SK-N-SH (cell line): ENCODE measurements at regions not wholly inside any gene's neighbourhood (a gene's known extent, or its start where the extent isn't known, plus 50 kb on each side); places are given as distances from the start of the nearest gene placed in this dataset.

ENCODE experiments used
- CTCF ChIP-seq: fragments of 200-600 bp; sonication (generic); IDR thresholded peaks from 2 replicates; pipeline ENCODE4 v1.6.1; 2017; ENCODE audit warnings: antibody characterized with exemption, mild to moderate bottlenecking, moderate library complexity
- REST ChIP-seq: IDR thresholded peaks from 2 replicates; pipeline ENCODE4 v1.6.1; 2012; ENCODE audit warnings: mild to moderate bottlenecking, low read depth, low read length, moderate library complexity
- TEAD4 ChIP-seq: IDR thresholded peaks from 2 replicates; pipeline ENCODE4 v1.4.0; 2012; ENCODE audit warnings: mild to moderate bottlenecking, borderline replicate concordance; ENCODE audit not compliant: insufficient read depth
- USF1 ChIP-seq: IDR thresholded peaks from 2 replicates; pipeline ENCODE4 v1.4.0; 2012; ENCODE audit warnings: low read depth, borderline replicate concordance

DNA sequence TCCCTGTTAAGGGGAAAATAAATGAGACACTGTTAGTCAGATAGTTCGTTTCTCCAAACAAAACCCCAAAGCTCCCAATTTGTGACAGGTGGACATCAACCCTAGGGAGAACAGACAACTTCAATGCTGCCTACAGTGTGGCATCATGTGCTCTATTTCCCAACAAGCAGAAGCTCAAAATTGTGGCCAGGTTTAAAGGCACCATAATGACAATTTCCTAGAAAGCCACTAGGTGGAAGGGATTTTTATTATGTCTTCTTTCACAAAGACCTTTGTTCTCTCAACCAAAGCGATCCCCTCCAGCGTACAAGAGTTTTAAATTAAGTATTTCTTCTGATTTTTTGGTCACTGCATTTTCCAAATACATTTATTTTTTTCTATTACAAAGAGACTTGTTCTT is 88.0 kb upstream of the MBIP start:
- TF ChIP-seq CTCF (no peak), USF1 (no peak), REST (no peak), TEAD4 (no peak)
